ENCODE measurements at regions not wholly inside any gene's neighbourhood (a gene's known extent, or its start where the extent isn't known, plus 50 kb on each side); places are given as distances from the start of the nearest gene placed in this dataset.

DNA sequence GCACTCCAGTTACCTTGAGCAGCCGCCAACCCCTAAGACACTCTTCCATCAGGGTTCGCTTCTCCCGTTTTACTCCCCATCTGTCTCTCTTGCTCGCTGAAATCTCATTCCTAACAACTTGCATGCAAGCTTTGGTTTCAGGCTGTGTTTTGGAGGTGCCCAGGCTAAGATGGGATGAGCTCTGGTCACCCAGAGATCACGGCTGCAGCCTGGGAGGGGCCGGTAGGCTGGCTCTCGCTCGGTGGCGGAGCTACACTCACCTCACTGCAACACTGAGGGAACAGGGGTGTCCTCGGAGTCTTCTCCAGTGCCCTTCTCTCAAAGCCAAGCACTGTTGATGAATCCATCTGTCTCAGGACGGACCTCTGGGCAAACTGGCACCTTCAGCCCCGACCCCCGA is 197.5 kb downstream of the BARX2 start:
- H3K27ac ChIP-seq, result no peak overlapping the region
- H3F3A ChIP-seq (ENCODE audit: insufficient read depth, low read depth), result no peaks in the 10 kb centered on the region
- H3K36me3 ChIP-seq (ENCODE audit: low read depth), result no peaks in the 10 kb centered on the region
- H3K9me2 ChIP-seq (ENCODE audit: insufficient read depth), result 0 out of 2 replicates have a peak, but pooled peaks cover 1% of the 10 kb centered on the region
- no peaks in the 10 kb centered on the region for H3K79me2 ChIP-seq (ENCODE audit: low read depth)
- POLR2A ChIA-PET (ENCODE audit: unreplicated experiment), result no interaction called here
- intact Hi-C loops (cut with micrococcal nuclease; ENCODE audit: unreplicated experiment), result no loop called here
- CTCF ChIA-PET, result no interaction called here
- no TSS peak for BruUV-seq (replicated peaks)
- H3K27me3 ChIP-seq (ENCODE audit: insufficient read depth, low read depth), result no peaks in the 10 kb centered on the region
- H3K9me3 ChIP-seq (ENCODE audit: insufficient read depth, low read depth), result no peaks in the 10 kb centered on the region
- no peak overlapping the region for H3K4me2 ChIP-seq
- H2AFZ ChIP-seq, result no peak overlapping the region
- no peaks in the 10 kb centered on the region for H4K20me1 ChIP-seq (ENCODE audit: insufficient read depth)
- no peaks in the 10 kb centered on the region for H3K4me1 ChIP-seq (replicated peaks; ENCODE audit: insufficient read depth)
- no peak for DNase-seq
- no peak for TF ChIP-seq EZH2 (IDR thresholded peaks at IDR 0.05; ENCODE audit: low read depth)
- TF ChIP-seq CTCF (conservative IDR thresholded peaks at IDR 0.05), result no peak
- no peak overlapping the region for H3K4me3 ChIP-seq

- no peak for TF ChIP-seq CTCF (conservative IDR thresholded peaks at IDR 0.05)
- TF ChIP-seq EZH2 (IDR thresholded peaks at IDR 0.05; ENCODE audit: low read depth), result no peak
- Histone ChIP-seq H3K9me2 (ENCODE audit: insufficient read depth) (no peaks in the 10 kb centered on the region), H4K20me1 (ENCODE audit: insufficient read depth) (no peaks in the 10 kb centered on the region), H3K27me3 (ENCODE audit: insufficient read depth, low read depth) (no peaks in the 10 kb centered on the region), H3K79me2 (ENCODE audit: low read depth) (no peaks in the 10 kb centered on the region), H2AFZ (no peak overlapping the region), H3K4me1 (replicated peaks; ENCODE audit: insufficient read depth) (no peaks in the 10 kb centered on the region), H3K9me3 (ENCODE audit: insufficient read depth, low read depth) (no peaks in the 10 kb centered on the region), H3K4me2 (no peak overlapping the region), H3K27ac (no peak overlapping the region), H3F3A (ENCODE audit: insufficient read depth, low read depth) (no peaks in the 10 kb centered on the region), H3K36me3 (ENCODE audit: low read depth) (no peaks in the 10 kb centered on the region), H3K4me3 (no peak overlapping the region)
- ChIA-PET POLR2A (ENCODE audit: unreplicated experiment) (no interaction called here), CTCF (no interaction called here)
- no TSS peak for BruUV-seq (replicated peaks)
- intact Hi-C loops (cut with micrococcal nuclease; ENCODE audit: unreplicated experiment), result no loop called here
- no peak for DNase-seq
Observed at GRCh38 chr11:129574431-129574830, 198.8 kb downstream of the BARX2 start.

DNA sequence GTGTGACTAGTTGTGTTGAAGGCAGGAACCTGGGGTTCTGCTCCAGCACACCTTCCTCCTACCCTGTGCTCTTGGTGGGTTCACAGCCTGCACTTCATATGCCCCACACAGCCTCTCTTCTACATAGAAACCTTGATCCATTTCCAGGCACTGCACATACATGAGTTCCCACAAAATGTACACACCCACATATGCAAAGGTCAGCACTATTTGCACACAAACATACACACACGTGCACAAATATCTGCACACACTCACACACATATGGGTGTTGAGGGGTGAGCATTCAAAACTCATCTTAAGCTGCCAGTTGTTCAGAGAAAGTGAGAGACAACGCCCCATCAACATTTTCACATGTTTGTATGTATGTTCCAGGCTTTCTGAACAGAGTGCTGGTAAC is 201.0 kb downstream of the BARX2 start:
- Histone ChIP-seq H3F3A (ENCODE audit: insufficient read depth, low read depth) (no peaks in the 10 kb centered on the region), H3K27ac (no peak overlapping the region), H3K79me2 (ENCODE audit: low read depth) (no peaks in the 10 kb centered on the region), H3K4me3 (no peak overlapping the region), H3K36me3 (ENCODE audit: low read depth) (no peaks in the 10 kb centered on the region), H3K9me3 (ENCODE audit: insufficient read depth, low read depth) (no peaks in the 10 kb centered on the region), H2AFZ (no peak overlapping the region), H3K4me1 (replicated peaks; ENCODE audit: insufficient read depth) (no peaks in the 10 kb centered on the region), H4K20me1 (ENCODE audit: insufficient read depth) (no peaks in the 10 kb centered on the region), H3K9me2 (ENCODE audit: insufficient read depth) (no peaks in the 10 kb centered on the region), H3K4me2 (no peak overlapping the region), H3K27me3 (ENCODE audit: insufficient read depth, low read depth) (no peaks in the 10 kb centered on the region)
- no TSS peak for BruUV-seq (replicated peaks)
- intact Hi-C loops (cut with micrococcal nuclease; ENCODE audit: unreplicated experiment), result no loop called here
- ChIA-PET CTCF (no interaction called here), POLR2A (ENCODE audit: unreplicated experiment) (no interaction called here)
- no peak for TF ChIP-seq CTCF (conservative IDR thresholded peaks at IDR 0.05)
- no peak for TF ChIP-seq EZH2 (IDR thresholded peaks at IDR 0.05; ENCODE audit: low read depth)
- DNase-seq, result no peak
